Left lung (tissue), 4 donors: ENCODE measurements at regions not wholly inside any gene's neighbourhood (a gene's known extent, or its start where the extent isn't known, plus 50 kb on each side); places are given as distances from the start of the nearest gene placed in this dataset.

Experiments used
- ATAC-seq: fragments of 200-7000 bp; cut with Tn5 transposase; one replicate; pipeline ENCODE4 v1.9.1; 2020; ENCODE audit warnings: moderate library complexity
- DNase-seq, 4 donors: peaks; one replicate each; pipeline ENCODE4 v3.0.0-alpha.2; 2013 to 2020
- H3K27ac ChIP-seq, 2 donors: fragments of 200-600 bp; sonication (generic) in 1 of 2; one replicate each; pipeline versions ENCODE4 v1.5.0 to v1.8.0; 2020 to 2021
- H3K27me3 ChIP-seq, 2 donors: fragments of 200-600 bp; sonication (generic) in 1 of 2; one replicate each; pipeline versions ENCODE4 v1.5.0 to v1.8.0; 2020 to 2021
- H3K36me3 ChIP-seq, 2 donors: fragments of 200-600 bp; sonication (generic) in 1 of 2; one replicate each; pipeline versions ENCODE4 v1.5.0 to v1.8.0; 2020 to 2021
- H3K4me1 ChIP-seq, 2 donors: fragments of 200-600 bp; one replicate each; pipeline ENCODE4 v1.8.0; 2021
- H3K4me3 ChIP-seq, 2 donors: fragments of 200-600 bp; sonication (generic) in 1 of 2; one replicate each; pipeline versions ENCODE4 v1.5.0 to v1.8.0; 2020 to 2021; ENCODE audit warnings: mild to moderate bottlenecking in 1 of 2
- H3K9me3 ChIP-seq, 2 donors: fragments of 200-600 bp; sonication (generic) in 1 of 2; one replicate each; pipeline versions ENCODE4 v1.5.0 to v1.8.0; 2020 to 2021
- CTCF ChIP-seq, 2 donors: fragments of 200-600 bp; sonication (generic) in 1 of 2; IDR thresholded peaks; one replicate each; pipeline versions ENCODE4 v1.5.0 to v1.8.0; 2021; ENCODE audit warnings: antibody characterized with exemption in 2 of 2
- intact Hi-C, 2 donors: fragments of 100-400 bp; cut with DNase I; formaldehyde crosslinking; loops; one replicate each; pipeline versions ENCODE4 v1.11.2 to v1.14.2; 2022
- donor health status: DM: no; HTN: yes; CAD: no.
- donor health status: DM: no; HTN: no; CAD: no.

- no peak for DNase-seq
- Histone ChIP-seq H3K4me3 (no peak overlapping the region), H3K4me1 (no peaks in the 10 kb centered on the region), H3K9me3 (peaks cover 0 to 5% of the 10 kb centered on the region in 2 donors), H3K27me3 (no peaks in the 10 kb centered on the region), H3K27ac (no peak overlapping the region), H3K36me3 (no peaks in the 10 kb centered on the region)
- intact Hi-C loops = no loop called here
- TF ChIP-seq CTCF (IDR thresholded peaks at IDR 0.05) = no peak
- ATAC-seq = no peak
Measured at GRCh38 chr6:156057869-156058268, 602.2 kb upstream of the NOX3 start.

GRCh38 chr6:156056085-156056484 is 600.4 kb upstream of the NOX3 start:
- Histone ChIP-seq H3K27me3 (no peaks in the 10 kb centered on the region), H3K27ac (no peak overlapping the region), H3K9me3 (peaks cover 0 to 5% of the 10 kb centered on the region in 2 donors), H3K4me1 (no peaks in the 10 kb centered on the region), H3K4me3 (no peak overlapping the region), H3K36me3 (no peaks in the 10 kb centered on the region)
- intact Hi-C loops = no loop called here
- ATAC-seq = no peak
- TF ChIP-seq CTCF (IDR thresholded peaks at IDR 0.05) = no peak
- DNase-seq = no peak

GRCh38 chr6:156053626-156054025 is 598.0 kb upstream of the NOX3 start:
- H3K4me3 ChIP-seq = no peak overlapping the region
- no peaks in the 10 kb centered on the region for H3K36me3 ChIP-seq
- H3K27ac ChIP-seq = no peak overlapping the region
- no peaks in the 10 kb centered on the region for H3K27me3 ChIP-seq
- intact Hi-C loops = no loop called here
- ATAC-seq = no peak
- no peak for TF ChIP-seq CTCF (IDR thresholded peaks at IDR 0.05)
- no peaks in the 10 kb centered on the region for H3K4me1 ChIP-seq
- H3K9me3 ChIP-seq = peaks cover 0 to 5% of the 10 kb centered on the region in 2 donors
- DNase-seq = no peak

GRCh38 chr6:156046841-156047449 is 591.3 kb upstream of the NOX3 start:
- no peak for TF ChIP-seq CTCF (IDR thresholded peaks at IDR 0.05)
- Histone ChIP-seq H3K9me3 (peaks cover 0 to 3% of the 10 kb centered on the region in 2 donors), H3K4me3 (no peak overlapping the region), H3K27me3 (no peaks in the 10 kb centered on the region), H3K27ac (no peak overlapping the region), H3K4me1 (no peaks in the 10 kb centered on the region), H3K36me3 (no peaks in the 10 kb centered on the region)
- ATAC-seq (no peak), DNase-seq (no peak)
- intact Hi-C loops = no loop called here

GRCh38 chr6:156046268-156046665 is 590.6 kb upstream of the NOX3 start:
- Histone ChIP-seq H3K4me3 (no peak overlapping the region), H3K27me3 (no peaks in the 10 kb centered on the region), H3K4me1 (no peaks in the 10 kb centered on the region), H3K36me3 (no peaks in the 10 kb centered on the region), H3K27ac (no peak overlapping the region), H3K9me3 (peaks cover 0 to 3% of the 10 kb centered on the region in 2 donors)
- TF ChIP-seq CTCF (IDR thresholded peaks at IDR 0.05) = no peak
- DNase-seq (no peak), ATAC-seq (no peak)
- intact Hi-C loops = no loop called here
